ENCODE measurements at regions not wholly inside any gene's neighbourhood (a gene's known extent, or its start where the extent isn't known, plus 50 kb on each side); places are given as distances from the start of the nearest gene placed in this dataset.
"Not testable (repeated sequence)": the region's sequence is repeated elsewhere in the genome, so short reads cannot be mapped to it uniquely, and the experiment has no call there.

DNA sequence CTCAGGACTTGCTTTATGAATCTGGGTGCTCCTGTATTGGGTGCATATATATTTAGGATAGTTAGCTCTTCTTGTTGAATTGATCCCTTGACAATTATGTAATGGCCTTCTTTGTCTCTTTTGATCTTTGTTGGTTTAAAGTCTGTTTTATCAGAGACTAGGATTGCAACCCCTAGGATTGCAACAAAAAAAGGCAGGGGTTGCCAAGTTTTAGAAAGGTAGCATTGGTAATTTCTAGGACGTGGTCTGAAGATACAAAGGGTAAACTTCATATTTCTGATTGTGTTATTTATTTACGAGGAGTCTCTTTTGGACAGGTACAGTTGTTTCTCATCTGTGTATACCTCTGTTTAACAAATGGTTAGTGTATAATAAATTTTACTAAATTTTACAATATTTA is 433.7 kb downstream of the BTG1 start:
- not testable (repeated sequence) for DNase-seq

- no peak for DNase-seq
Measured at GRCh38 chr12:91706466-91706865, 439.2 kb downstream of the BTG1 start.

- no peak for DNase-seq
Measured at GRCh38 chr12:91704446-91704845, 441.2 kb downstream of the BTG1 start.

- DNase-seq: no peak
Measured at GRCh38 chr12:91703491-91704283, 442.0 kb downstream of the BTG1 start.

DNA sequence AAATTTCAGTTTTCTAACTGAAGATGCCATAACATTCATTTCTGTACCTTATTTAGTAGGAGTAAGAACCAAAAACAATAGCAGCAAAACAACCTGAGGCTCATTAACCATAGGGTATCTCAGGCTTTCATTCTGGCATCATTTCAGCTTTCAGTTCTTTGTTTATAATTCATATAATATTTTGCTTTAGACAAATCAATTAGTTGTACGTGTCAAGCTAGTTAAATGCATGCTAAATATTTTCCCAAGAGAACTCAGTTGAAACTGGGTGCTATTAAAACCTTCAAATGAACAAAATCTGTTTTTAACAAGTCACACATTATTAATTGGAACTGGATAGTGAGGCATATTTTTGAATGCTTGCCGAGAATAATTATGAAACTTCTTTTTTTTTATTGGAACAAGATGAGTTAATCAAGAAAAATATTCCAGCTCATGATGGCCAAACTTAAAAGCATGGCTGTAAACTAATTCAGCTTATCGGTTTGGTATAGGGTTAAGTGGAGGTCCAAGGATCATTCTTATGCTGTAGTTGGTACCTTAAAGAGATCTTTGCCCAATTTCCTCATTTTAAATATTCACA is 442.7 kb downstream of the BTG1 start:
- DNase-seq: no peak

GRCh38 chr12:91695964-91696363 is 449.7 kb downstream of the BTG1 start:
- no peak for DNase-seq

DNA sequence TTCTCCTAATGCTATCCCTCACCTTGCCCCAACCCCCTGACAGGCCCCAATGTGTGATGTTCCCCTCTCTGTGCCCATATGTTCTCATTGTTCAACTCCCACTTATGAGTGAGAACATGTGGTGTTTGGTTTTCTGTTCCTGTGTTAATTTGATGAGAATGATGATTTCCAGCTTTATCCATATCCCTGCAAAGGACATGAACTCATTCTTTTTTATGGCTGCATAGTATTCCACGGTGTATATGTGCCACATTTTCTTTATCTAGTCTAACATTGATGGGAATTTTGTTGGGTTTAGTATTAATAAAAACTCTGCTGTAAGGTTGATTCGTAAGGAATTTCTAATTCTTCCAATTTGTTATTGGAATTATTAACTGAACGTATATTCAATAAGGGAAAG is 450.2 kb downstream of the BTG1 start:
- not testable (repeated sequence) for DNase-seq

- no peak for DNase-seq
Measured at GRCh38 chr12:91690531-91690930, 455.1 kb downstream of the BTG1 start.

- DNase-seq: no peak
Measured at GRCh38 chr12:91687052-91688017, 458.3 kb downstream of the BTG1 start.

GRCh38 chr12:91685917-91686316 is 459.7 kb downstream of the BTG1 start:
- no peak for DNase-seq

DNA sequence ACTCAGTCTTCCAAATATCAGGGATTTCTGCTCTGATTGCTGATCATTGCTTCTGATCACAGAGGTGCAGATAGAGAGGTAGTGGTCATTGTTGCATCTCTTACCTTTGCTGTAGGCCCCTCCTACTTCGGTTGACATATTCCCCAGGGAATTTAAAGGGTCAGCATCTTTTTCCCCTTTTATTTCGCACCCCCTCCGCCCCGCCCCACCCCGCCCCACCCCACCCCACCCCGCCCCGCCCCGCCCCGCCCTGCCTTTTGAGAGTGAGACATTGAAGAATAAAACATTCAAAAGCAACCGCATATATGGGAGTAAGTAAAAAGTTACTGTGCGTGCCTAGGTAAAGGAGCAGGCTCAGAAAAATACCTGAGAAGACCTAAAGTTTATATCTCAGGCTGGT is 463.9 kb downstream of the BTG1 start:
- no peak for DNase-seq

DNA sequence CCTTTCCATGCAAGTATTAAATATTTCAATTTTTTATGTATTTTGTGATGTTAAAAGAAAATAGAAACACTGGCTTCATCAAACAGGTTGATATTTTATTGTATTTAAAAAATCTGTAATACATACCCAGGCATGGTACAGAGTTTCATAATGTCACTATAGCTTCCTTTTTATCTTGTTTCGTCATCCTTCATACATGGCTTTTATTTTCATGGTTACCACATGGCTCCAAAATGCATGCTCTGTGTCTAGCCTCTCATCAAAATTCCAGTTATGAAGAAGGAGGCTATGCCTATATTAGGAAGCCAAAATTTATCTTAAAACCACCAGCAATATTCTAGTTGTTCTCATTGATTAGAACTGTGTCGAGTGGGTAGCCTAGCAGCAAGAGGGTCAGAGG is 464.8 kb downstream of the BTG1 start:
- no peak for DNase-seq

DNA sequence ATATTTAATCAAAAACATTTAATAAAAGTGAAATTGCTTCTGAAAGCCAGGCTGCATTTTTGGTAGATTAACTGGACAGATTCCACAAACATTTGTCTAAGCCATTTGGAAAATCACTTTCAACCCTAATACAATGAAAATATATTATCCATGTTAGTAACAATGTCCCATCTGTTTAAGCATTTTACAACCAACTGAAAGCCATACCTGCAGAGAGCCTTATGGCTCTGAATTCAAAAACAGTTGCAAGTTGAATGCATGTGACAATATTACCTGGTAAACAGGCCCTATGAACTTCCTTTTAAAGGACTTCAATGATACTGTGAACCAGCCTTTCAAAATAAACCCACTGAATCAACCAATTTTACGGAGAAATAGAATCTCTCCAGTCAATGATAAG is 468.1 kb downstream of the BTG1 start:
- no peak for DNase-seq

DNA sequence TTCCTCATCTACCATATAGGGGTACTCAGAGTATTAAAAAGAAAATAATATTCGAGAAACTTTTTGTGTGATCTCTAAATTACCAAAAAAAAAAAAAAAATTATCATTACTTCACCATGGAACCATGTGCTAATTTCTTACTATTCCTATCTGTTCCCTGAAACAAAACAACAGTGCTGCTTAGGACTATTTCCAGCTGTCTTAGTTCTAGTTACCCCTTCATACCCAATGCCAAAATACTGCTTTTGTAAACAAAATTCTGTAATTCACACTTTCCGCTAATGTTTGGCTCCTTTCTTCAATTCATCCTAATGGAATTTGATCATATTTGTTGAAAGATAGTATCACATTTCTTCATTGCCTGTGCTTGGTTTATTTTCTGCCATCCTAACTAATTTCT is 470.2 kb downstream of the BTG1 start:
- DNase-seq: no peak

GRCh38 chr12:91672130-91672529 is 473.5 kb downstream of the BTG1 start:
- DNase-seq: no peak

- no peak for DNase-seq
Measured at GRCh38 chr12:91667694-91668093, 478.0 kb downstream of the BTG1 start.

DNA sequence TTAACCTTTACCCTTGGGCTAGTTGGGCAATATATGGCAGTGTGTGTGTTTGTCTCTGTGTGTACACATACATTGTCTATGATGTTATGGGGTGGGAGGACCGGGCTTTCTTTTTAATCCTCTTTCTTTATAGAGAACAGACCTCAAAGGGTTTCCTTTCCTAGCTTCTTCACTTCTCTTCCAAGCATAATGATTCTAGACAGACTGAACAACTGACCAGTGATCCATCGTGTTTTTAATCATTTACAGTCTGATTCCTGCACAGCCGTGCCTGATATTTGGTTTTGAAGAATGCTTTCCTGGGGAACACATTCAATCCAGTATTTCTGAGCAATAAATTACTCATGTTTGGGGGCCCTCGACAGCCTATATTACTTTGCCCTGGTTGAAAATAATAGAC is 481.1 kb upstream of the DCN start:
- no peak for DNase-seq

DNA sequence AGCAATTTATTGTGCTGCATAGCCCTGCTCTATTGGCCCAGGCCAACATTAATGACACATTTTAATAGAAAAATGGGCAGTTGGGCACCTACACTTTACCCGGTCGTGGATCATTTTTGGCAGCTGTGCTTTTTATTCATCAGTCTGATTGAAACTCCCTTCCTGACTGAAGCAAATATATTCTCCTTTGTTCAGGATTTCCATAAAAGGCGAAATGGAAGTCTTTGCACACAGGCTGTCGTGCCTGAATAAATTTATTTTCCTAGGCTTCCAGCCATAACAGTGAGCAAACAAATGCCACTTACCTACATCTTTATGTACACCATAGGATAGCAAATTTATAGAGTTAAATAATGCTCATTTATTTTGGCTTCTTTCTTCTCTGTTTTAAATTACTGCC is 480.7 kb upstream of the DCN start:
- no peak for DNase-seq

GRCh38 chr12:91662021-91662420 is 479.4 kb upstream of the DCN start:
- DNase-seq: no peak

DNA sequence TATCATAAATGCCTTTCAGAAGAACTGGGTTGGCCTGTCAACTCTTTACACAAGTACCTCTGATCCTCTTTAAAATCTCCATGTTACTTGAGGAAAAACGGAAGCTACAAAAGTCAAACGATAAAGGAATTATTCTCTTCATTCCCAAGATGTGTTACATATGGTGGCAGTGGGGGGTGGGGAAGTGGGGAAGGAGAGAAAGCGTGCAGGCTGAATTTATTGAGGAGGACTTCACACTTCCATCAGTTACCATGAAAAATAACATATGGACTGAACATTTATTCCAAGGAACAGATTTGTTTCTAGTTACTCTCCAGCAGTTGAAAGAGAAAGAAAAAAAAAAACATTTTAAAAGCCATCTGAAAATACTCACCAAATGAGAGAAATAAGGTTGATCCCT is 474.4 kb upstream of the DCN start:
- no peak for DNase-seq

DNA sequence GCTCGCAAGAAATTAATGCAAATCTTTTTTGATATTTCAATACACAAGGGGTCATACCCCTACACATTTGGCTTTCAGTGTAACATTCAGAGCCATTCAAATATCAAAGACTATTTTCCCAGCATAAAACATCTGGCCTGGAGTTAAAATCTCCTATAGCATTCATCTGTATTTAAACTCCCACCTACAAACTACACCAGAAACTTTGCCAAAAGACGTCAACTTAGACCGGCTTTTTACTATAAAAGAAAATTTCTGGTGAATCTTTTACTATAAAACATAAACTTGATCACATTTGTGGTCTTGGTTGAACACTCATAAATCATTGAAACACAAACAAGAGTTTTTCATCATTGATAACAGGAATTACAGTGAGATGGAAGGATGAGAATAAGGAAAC is 473.3 kb upstream of the DCN start:
- DNase-seq: no peak

GRCh38 chr12:91654087-91654486 is 471.5 kb upstream of the DCN start:
- DNase-seq: no peak

DNA sequence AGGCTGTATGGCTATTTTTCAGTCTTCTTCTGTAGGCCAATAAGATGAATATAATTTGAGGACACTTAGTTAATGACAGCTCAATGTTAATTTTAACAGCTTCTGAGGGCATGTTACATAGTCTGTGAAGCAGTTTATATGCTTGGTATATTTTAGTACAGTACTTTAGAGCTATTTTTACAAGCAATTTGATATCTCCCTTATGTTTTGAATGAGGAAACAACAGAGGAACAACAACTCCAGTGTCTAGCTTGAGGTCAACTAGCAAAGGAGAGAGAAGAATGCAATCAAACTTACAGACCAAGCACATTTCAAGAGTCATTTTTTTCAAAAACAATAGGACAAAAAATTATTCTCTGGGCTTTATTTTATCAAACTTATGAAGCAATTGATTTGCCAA is 469.1 kb upstream of the DCN start:
- no peak for DNase-seq

GRCh38 chr12:91643763-91644162 is 461.1 kb upstream of the DCN start:
- DNase-seq: no peak

Data from activated T-cell treated with anti-CD3 and anti-CD28 coated beads for 4 hours (primary cell).